Progenitor cell of endocrine pancreas (in vitro differentiated cells): ENCODE measurements at regions not wholly inside any gene's neighbourhood (a gene's known extent, or its start where the extent isn't known, plus 50 kb on each side); places are given as distances from the start of the nearest gene placed in this dataset.

Source experiments
- DNase-seq: peaks from one replicate; pipeline ENCODE4 v3.0.0; 2021; ENCODE audit warnings: low spot score; ENCODE audit not compliant: unreplicated experiment
- H3K27ac Mint-ChIP-seq: 2 replicates; pipeline ENCODE4 v1.8.0; 2021; ENCODE audit warnings: mild to moderate bottlenecking, moderate library complexity, mixed read lengths
- H3K27me3 Mint-ChIP-seq: 2 replicates; pipeline ENCODE4 v1.8.0; 2021; ENCODE audit warnings: mixed read lengths
- H3K36me3 Mint-ChIP-seq: 2 replicates; pipeline ENCODE4 v1.8.0; 2022; ENCODE audit warnings: mixed read lengths; ENCODE audit not compliant: insufficient read depth
- H3K4me1 Mint-ChIP-seq: 2 replicates; pipeline ENCODE4 v1.8.0; 2021; ENCODE audit warnings: low read depth, mixed read lengths
- H3K4me3 Mint-ChIP-seq: 2 replicates; pipeline ENCODE4 v1.8.0; 2021; ENCODE audit warnings: low read depth, mild to moderate bottlenecking, moderate library complexity, mixed read lengths
- H3K9me3 Mint-ChIP-seq: 2 replicates; pipeline ENCODE4 v1.8.0; 2021; ENCODE audit warnings: low read depth, mixed read lengths
- CTCF ChIP-seq: fragments of 200-600 bp; sonication (generic); IDR thresholded peaks from one replicate; pipeline ENCODE4 v1.5.0; 2021; ENCODE audit warnings: antibody characterized with exemption, mild to moderate bottlenecking; ENCODE audit not compliant: unreplicated experiment

GRCh38 chr17:34095106-34095505 is 160.0 kb upstream of the CCL2 start:
- Mint-ChIP-seq H3K4me1 (peaks cover 6% of the 10 kb centered on the region), H3K4me3 (no peak overlapping the region), H3K27ac (no peak overlapping the region), H3K9me3 (no peaks in the 10 kb centered on the region), H3K36me3 (no peaks in the 10 kb centered on the region), H3K27me3 (peaks cover 2% of the 10 kb centered on the region)
- DNase-seq, result no peak
- no peak for TF ChIP-seq CTCF

- Mint-ChIP-seq H3K9me3 (no peaks in the 10 kb centered on the region), H3K4me3 (no peak overlapping the region), H3K4me1 (peaks cover 6% of the 10 kb centered on the region), H3K27ac (no peak overlapping the region), H3K27me3 (no peaks in the 10 kb centered on the region), H3K36me3 (no peaks in the 10 kb centered on the region)
- no peak for TF ChIP-seq CTCF
- no peak for DNase-seq
Measured at GRCh38 chr17:34098699-34099098, 156.4 kb upstream of the CCL2 start.

GRCh38 chr17:34099859-34100515 is 155.1 kb upstream of the CCL2 start:
- Mint-ChIP-seq H3K27ac (no peak overlapping the region), H3K9me3 (no peaks in the 10 kb centered on the region), H3K36me3 (no peaks in the 10 kb centered on the region), H3K4me3 (no peak overlapping the region), H3K4me1 (no peaks in the 10 kb centered on the region), H3K27me3 (no peaks in the 10 kb centered on the region)
- DNase-seq, result no peak
- no peak for TF ChIP-seq CTCF

- Mint-ChIP-seq H3K27ac (no peak overlapping the region), H3K4me3 (no peak overlapping the region), H3K27me3 (no peaks in the 10 kb centered on the region), H3K4me1 (no peaks in the 10 kb centered on the region), H3K36me3 (no peaks in the 10 kb centered on the region), H3K9me3 (no peaks in the 10 kb centered on the region)
- no peak for TF ChIP-seq CTCF
- no peak for DNase-seq
Measured at GRCh38 chr17:34107019-34107418, 148.1 kb upstream of the CCL2 start.

- H3K27me3 Mint-ChIP-seq, result peaks cover 7% of the 10 kb centered on the region
- DNase-seq, result no peak
- no peaks in the 10 kb centered on the region for H3K36me3 Mint-ChIP-seq
Measured at GRCh38 chr17:34110315-34110714, 144.8 kb upstream of the CCL2 start.

More at GRCh38 chr17:34110315-34110714, 144.8 kb upstream of the CCL2 start:
- no peak for TF ChIP-seq CTCF
- Mint-ChIP-seq H3K4me1 (no peaks in the 10 kb centered on the region), H3K27ac (no peak overlapping the region), H3K4me3 (no peak overlapping the region), H3K9me3 (no peaks in the 10 kb centered on the region)
